ENCODE measurements at regions not wholly inside any gene's neighbourhood (a gene's known extent, or its start where the extent isn't known, plus 50 kb on each side); places are given as distances from the start of the nearest gene placed in this dataset.

- no peak for DNase-seq (ENCODE audit: low spot score)
- peaks cover 14% of the 10 kb centered on the region for H3K4me1 Mint-ChIP-seq
- no peaks in the 10 kb centered on the region for H3K36me3 Mint-ChIP-seq
- H3K27ac Mint-ChIP-seq: no peak overlapping the region
- ChIA-PET POLR2A (no interaction called here), CTCF (no interaction called here)
- no peak for TF ChIP-seq ZNF219 (CRISPR knock-in tag; IDR thresholded peaks at IDR 0.05; ENCODE audit: borderline replicate concordance)
- TF ChIP-seq, protein P1, sequence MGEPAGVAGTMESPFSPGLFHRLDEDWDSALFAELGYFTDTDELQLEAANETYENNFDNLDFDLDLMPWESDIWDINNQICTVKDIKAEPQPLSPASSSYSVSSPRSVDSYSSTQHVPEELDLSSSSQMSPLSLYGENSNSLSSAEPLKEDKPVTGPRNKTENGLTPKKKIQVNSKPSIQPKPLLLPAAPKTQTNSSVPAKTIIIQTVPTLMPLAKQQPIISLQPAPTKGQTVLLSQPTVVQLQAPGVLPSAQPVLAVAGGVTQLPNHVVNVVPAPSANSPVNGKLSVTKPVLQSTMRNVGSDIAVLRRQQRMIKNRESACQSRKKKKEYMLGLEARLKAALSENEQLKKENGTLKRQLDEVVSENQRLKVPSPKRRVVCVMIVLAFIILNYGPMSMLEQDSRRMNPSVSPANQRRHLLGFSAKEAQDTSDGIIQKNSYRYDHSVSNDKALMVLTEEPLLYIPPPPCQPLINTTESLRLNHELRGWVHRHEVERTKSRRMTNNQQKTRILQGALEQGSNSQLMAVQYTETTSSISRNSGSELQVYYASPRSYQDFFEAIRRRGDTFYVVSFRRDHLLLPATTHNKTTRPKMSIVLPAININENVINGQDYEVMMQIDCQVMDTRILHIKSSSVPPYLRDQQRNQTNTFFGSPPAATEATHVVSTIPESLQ (CRISPR knock-in tag; IDR thresholded peaks at IDR 0.05): no peak
- TF ChIP-seq ZNF232 (CRISPR knock-in tag; IDR thresholded peaks at IDR 0.05): no peak
- no peak for TF ChIP-seq CREB1 (CRISPR knock-in tag; IDR thresholded peaks at IDR 0.05)
- no peak for TF ChIP-seq PREB (CRISPR knock-in tag; IDR thresholded peaks at IDR 0.05; ENCODE audit: borderline replicate concordance)
- TF ChIP-seq NR2C2 (CRISPR knock-in tag; IDR thresholded peaks at IDR 0.05): no peak
- TF ChIP-seq SMAD3 (CRISPR knock-in tag; IDR thresholded peaks at IDR 0.05; ENCODE audit: borderline replicate concordance): no peak
- TF ChIP-seq, protein P2, sequence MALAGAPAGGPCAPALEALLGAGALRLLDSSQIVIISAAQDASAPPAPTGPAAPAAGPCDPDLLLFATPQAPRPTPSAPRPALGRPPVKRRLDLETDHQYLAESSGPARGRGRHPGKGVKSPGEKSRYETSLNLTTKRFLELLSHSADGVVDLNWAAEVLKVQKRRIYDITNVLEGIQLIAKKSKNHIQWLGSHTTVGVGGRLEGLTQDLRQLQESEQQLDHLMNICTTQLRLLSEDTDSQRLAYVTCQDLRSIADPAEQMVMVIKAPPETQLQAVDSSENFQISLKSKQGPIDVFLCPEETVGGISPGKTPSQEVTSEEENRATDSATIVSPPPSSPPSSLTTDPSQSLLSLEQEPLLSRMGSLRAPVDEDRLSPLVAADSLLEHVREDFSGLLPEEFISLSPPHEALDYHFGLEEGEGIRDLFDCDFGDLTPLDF (CRISPR knock-in tag; IDR thresholded peaks at IDR 0.05): no peak
- no peak for TF ChIP-seq ESRRA (CRISPR knock-in tag; IDR thresholded peaks at IDR 0.05; ENCODE audit: borderline replicate concordance)
- TF ChIP-seq GRHL2 (CRISPR knock-in tag; IDR thresholded peaks at IDR 0.05; ENCODE audit: insufficient replicate concordance, severe bottlenecking): no peak
- TF ChIP-seq JAZF1 (CRISPR knock-in tag; IDR thresholded peaks at IDR 0.05): no peak
- no peak for TF ChIP-seq ZNF425 (CRISPR knock-in tag; conservative IDR thresholded peaks at IDR 0.05)
- TF ChIP-seq, protein P3, sequence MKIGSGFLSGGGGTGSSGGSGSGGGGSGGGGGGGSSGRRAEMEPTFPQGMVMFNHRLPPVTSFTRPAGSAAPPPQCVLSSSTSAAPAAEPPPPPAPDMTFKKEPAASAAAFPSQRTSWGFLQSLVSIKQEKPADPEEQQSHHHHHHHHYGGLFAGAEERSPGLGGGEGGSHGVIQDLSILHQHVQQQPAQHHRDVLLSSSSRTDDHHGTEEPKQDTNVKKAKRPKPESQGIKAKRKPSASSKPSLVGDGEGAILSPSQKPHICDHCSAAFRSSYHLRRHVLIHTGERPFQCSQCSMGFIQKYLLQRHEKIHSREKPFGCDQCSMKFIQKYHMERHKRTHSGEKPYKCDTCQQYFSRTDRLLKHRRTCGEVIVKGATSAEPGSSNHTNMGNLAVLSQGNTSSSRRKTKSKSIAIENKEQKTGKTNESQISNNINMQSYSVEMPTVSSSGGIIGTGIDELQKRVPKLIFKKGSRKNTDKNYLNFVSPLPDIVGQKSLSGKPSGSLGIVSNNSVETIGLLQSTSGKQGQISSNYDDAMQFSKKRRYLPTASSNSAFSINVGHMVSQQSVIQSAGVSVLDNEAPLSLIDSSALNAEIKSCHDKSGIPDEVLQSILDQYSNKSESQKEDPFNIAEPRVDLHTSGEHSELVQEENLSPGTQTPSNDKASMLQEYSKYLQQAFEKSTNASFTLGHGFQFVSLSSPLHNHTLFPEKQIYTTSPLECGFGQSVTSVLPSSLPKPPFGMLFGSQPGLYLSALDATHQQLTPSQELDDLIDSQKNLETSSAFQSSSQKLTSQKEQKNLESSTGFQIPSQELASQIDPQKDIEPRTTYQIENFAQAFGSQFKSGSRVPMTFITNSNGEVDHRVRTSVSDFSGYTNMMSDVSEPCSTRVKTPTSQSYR (CRISPR knock-in tag; IDR thresholded peaks at IDR 0.05): no peak
- TF ChIP-seq, protein P4, sequence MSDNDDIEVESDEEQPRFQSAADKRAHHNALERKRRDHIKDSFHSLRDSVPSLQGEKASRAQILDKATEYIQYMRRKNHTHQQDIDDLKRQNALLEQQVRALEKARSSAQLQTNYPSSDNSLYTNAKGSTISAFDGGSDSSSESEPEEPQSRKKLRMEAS (CRISPR knock-in tag; IDR thresholded peaks at IDR 0.05): no peak
- TF ChIP-seq SOX15 (CRISPR knock-in tag; IDR thresholded peaks at IDR 0.05): no peak
- TF ChIP-seq FOXJ3 (CRISPR knock-in tag; IDR thresholded peaks at IDR 0.05; ENCODE audit: borderline replicate concordance): no peak
- no peak for ATAC-seq
- no peaks in the 10 kb centered on the region for H3K27me3 Mint-ChIP-seq (ENCODE audit: low read depth)
- no peak overlapping the region for H3K4me3 Mint-ChIP-seq
- H3K9me3 Mint-ChIP-seq: no peaks in the 10 kb centered on the region
These were observed 191.1 kb upstream of the RASGRP1 start for GRCh38 chr15:38755718-38756117.

DNA sequence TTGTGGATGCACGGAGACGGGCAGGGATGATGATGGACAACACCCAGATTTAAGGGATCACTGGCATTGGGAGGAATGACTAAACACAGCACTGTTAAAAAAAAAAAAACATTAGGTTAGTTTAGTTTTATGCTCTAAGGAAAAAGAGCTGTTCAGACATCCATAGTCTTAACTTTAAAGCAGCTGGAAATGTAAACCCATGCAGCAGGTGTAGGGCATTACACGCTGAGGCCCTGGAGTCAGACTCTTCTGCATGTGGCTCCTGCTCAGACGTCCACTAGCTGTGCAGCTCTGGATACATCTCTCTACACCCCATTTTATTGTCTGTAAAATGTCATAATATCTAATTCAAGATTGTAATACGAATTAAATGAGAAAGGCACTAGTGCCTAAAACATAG lies 191.8 kb upstream of the RASGRP1 start:
- ChIA-PET CTCF (no interaction called here), POLR2A (no interaction called here)
- H3K9me3 Mint-ChIP-seq: no peaks in the 10 kb centered on the region
- H3K36me3 Mint-ChIP-seq: no peaks in the 10 kb centered on the region
- H3K4me1 Mint-ChIP-seq: peaks cover 14% of the 10 kb centered on the region
- H3K27ac Mint-ChIP-seq: no peak overlapping the region
- TF ChIP-seq JAZF1 (CRISPR knock-in tag; IDR thresholded peaks at IDR 0.05) (no peak), MXD4 (CRISPR knock-in tag; IDR thresholded peaks at IDR 0.05; ENCODE audit: borderline replicate concordance) (no peak), PREB (CRISPR knock-in tag; IDR thresholded peaks at IDR 0.05; ENCODE audit: borderline replicate concordance) (no peak), ZNF219 (CRISPR knock-in tag; IDR thresholded peaks at IDR 0.05; ENCODE audit: borderline replicate concordance) (no peak)
- TF ChIP-seq, protein P1 (CRISPR knock-in tag; IDR thresholded peaks at IDR 0.05): no peak
- no peak for DNase-seq (ENCODE audit: low spot score)
- H3K27me3 Mint-ChIP-seq (ENCODE audit: low read depth): no peaks in the 10 kb centered on the region
- no peak for ATAC-seq
- no peak overlapping the region for H3K4me3 Mint-ChIP-seq
